ENCODE measurements at regions not wholly inside any gene's neighbourhood (a gene's known extent, or its start where the extent isn't known, plus 50 kb on each side); places are given as distances from the start of the nearest gene placed in this dataset.

DNA sequence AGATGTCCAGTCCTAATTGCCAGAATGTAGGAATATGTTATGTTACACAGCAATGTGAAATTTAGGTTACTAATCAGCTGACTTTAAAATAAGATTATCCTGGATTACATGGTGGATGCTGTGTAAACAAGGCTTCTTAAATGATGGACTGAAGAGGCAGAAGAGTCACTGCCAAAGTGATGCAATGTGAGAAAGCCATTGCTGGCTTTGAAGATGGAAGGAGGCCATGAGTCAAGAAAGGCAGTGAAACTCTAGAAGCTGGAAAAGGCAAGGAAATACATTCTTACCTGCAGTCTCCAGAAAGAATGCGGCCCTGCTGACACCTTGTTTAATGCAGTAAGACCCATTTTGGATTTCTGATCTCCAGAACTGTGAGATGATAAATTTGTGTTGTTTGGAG lies 179.1 kb upstream of the ZPLD1 start:
- DNase-seq: no peak

DNA sequence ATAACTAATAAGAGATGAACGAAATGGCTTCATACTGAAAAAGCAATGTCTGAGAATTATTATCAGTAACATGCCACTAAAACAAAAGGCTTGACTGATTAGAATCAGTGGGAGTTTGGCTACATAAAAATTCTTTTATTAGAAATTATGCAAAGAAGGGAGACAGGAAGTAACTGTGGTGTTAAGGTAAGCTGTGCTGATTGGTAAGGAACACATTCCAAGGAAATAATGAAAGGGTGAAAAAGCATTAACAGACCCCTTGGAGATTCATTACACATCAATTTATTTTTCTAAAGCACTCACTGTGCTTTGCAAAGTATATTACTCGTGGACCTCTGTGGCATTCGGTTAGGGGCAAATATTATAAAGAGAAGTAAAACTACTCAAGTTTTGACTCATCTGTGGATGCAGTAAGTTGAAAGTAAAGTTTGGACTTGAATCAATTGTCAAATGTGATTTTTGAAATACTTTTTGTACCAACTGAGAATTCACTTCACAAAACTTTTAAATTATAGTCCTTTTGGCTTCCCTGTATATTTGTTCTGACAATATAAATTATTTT lies 176.1 kb upstream of the ZPLD1 start:
- DNase-seq: no peak

- no peak for DNase-seq
These were observed 175.2 kb upstream of the ZPLD1 start for GRCh38 chr3:102259663-102260062.

- DNase-seq: no peak
These were observed 169.1 kb upstream of the ZPLD1 start for GRCh38 chr3:102265720-102266119.

DNA sequence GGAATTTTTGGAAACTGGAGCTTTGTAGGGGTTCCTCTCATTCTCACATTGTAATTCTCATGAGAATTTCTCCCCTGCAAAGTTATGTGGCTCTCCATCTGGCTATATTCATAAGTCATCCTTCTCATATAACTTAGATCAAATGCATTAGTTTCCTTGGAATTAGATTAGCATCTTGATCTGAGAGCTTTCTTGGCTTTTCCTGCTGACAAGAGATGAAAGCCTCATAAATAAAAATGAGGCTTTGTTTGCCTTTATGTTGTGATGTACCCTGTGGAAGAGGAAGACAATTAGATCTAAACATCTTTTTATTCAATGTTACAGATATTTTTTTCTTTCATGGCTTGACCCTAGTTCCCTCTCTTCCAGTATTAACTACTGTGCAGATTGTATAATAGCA lies 165.4 kb upstream of the ZPLD1 start:
- no peak for DNase-seq

DNA sequence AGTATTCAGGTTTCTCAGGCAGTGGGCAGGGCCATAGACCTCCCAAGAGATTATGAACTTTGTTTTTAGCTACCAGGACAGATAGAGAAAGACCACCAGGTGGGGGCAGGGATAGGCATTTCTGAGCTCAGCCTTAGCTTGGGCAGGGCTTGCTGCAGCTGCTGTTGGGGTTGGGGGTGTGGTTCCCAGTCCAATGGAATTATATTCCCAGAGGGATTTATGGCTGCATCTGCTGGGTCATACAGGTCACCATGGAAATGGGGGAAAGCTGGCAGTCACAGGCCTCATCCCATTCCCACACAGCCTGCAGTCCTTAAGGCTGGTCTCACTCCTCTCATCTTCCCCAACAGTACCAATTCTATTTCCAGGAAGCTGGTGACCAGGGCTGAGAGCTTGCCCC lies 144.6 kb upstream of the ZPLD1 start:
- no peak for DNase-seq

DNA sequence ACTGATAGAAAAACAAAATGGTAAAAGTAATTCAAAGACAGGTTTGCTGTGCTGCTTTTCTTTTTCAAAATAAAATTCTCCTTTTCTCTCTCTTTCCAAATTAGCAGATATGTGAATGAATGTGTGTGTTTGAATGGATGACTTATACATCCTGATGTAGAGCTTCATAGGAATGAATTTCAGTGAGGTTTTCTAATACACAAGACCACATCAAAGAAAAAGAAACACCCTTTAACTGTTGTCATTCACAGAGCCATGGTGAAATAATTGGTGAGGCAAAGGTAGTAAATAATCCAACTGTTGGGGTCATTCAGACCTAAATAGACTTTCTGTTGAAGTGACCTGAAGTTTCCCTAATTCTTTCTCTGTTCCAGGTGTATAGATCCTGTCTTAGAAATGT lies 139.1 kb upstream of the ZPLD1 start:
- no peak for DNase-seq

- DNase-seq: no peak
These were observed 137.7 kb upstream of the ZPLD1 start for GRCh38 chr3:102297072-102297658.

DNA sequence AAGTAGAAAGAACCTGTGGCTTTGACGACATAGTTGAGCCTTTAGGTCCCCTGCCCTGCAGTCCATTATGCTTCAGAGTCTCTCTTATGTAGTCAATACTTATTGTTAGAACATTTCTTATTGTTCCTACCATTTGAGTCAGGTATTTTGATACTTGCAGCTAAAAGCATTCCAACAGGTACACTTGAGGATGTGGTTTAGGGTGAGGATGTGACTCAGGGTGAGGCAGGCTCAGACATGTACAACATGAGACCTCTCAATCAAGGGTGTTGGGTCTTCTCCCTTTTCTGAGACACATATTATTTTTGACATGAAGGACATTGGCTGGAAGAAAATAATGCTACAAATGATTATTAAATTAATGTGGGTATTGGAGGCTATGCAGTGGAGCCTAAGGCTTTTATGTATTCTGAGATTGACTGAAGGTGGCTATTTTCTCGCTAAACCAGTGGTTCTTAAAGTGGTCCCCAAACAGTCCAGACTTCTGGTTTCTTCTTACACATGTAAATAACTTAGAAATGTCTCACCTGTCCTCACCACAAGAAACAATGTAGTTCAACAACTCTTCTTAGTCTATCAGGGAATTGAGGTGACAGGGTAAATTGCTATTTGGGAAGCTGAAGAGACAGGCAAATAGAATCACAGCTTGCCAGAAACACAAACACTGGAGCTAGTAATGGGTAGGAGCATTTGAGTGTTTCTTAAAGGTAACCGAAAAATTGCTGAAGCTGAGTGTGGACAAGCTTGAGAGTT lies 135.5 kb upstream of the ZPLD1 start:
- DNase-seq: no peak

GRCh38 chr3:102301155-102301880 lies 133.5 kb upstream of the ZPLD1 start:
- no peak for DNase-seq

DNA sequence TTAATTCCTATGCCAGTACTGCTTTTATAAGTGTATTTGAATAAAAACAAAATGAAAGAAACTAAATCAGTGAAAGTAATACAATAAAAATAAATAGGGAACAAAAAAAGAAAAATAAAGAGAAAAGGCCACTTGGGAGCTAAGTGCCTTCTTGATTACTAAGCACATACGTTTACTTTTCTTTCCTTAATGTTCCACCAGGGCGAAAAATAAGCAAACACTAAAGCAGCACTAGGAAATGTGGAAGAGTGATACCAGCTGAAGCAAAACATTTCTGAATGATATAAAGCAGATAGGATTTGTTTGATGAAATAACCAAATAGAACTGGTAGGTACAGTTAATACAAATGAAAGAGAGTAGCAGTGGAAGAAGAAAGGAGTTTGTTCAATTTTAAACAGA lies 132.8 kb upstream of the ZPLD1 start:
- no peak for DNase-seq

- DNase-seq: no peak
These were observed 130.3 kb upstream of the ZPLD1 start for GRCh38 chr3:102304550-102304949.

GRCh38 chr3:102307442-102307841 lies 127.4 kb upstream of the ZPLD1 start:
- no peak for DNase-seq

- DNase-seq: no peak
These were observed 105.7 kb upstream of the ZPLD1 start for GRCh38 chr3:102329066-102329465.

GRCh38 chr3:102329561-102329960 lies 105.3 kb upstream of the ZPLD1 start:
- DNase-seq: no peak

GRCh38 chr3:102332205-102332604 lies 102.6 kb upstream of the ZPLD1 start:
- no peak for DNase-seq

DNA sequence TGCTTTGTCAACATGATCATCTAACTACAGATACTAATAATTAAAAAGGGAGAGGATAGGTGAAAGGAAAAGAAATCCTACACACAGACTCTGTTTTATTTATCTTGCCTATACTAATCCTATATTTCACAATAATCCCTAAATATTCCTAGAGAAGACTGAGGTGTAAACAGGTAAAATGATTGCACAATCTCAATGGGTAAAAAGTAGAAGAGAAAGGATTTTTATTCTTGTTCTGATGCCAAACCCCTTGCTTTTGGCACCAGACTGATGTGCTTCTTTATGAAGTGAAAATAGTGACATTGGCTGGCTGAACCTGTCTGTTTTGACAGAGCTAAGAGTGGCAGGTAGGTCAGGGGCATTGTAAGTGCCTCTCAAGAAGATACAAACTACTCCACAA lies 101.9 kb upstream of the ZPLD1 start:
- DNase-seq: no peak

GRCh38 chr3:102336130-102336529 lies 98.7 kb upstream of the ZPLD1 start:
- no peak for DNase-seq

- DNase-seq: no peak
These were observed 95.1 kb upstream of the ZPLD1 start for GRCh38 chr3:102339671-102340070.

DNA sequence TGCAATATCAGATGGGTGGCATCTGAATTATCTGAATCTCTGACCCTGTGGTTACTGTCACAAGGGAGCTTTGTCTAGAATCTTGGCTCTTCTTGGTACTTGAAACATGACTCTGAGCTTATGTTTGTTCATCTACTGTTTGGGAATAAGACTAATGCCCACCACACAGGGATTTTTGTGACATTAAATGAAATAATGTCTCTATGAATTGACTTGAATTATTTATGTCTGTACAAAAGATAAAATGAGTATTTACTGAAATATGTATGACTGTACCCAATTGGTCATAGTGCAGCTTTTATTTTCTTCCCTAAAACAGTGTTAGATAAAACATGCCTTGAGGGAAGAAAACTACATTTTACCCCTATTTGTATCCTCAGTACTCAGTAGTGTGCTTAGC lies 87.9 kb upstream of the ZPLD1 start:
- DNase-seq: no peak

DNA sequence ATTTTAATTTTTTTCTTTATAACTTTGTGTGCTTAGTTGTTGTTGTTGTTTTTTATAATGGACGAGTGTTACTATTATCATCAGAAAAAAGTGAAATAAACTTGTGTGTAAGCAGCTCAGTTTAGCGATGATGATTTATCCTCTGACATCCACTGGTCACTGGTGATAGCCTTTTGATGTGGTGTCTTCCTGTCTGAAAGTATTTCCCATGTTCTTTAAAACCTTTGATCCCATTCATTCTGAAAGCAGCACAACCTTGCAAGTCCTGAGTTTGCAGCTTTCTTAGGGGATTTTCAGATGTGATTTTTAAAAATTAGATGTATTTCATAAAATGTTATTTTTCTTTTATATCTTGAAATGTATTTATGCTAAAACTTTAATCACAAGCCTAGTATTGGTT lies 85.9 kb upstream of the ZPLD1 start:
- DNase-seq: no peak

DNA sequence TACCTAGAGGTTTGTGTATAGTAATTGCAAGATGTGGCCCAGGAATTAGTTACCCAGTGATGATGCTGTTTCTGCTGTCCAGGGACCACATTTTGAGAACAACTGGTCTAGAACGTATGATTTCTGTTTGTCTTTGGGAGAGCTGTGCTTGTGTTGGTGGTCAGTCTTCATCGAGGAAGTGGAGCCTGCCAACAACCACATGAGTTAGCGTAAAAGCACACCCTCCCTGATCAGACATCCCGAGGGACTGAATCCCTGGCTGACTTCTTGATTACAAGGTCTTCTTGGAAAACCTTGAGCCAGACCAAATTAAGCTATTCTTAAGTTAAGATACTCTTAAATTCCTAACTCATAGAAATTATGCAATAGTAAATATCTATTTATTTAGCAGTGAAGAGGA lies 81.7 kb upstream of the ZPLD1 start:
- no peak for DNase-seq

GRCh38 chr3:102353805-102354204 lies 81.0 kb upstream of the ZPLD1 start:
- DNase-seq: no peak

Measured in CD4-positive, alpha-beta T cell treated with Interleukin-15 for 1 hour (primary cell).